Common myeloid progenitor, CD34-positive (primary cell): ENCODE measurements at regions not wholly inside any gene's neighbourhood (a gene's known extent, or its start where the extent isn't known, plus 50 kb on each side); places are given as distances from the start of the nearest gene placed in this dataset.

ENCODE experiments used
- CTCF ChIA-PET: fragments of 350-600 bp; sonication (Branson Sonifier 250); formaldehyde crosslinking; loops from one replicate; lab custom pipeline; 2021; ENCODE audit warnings: antibody characterized with exemption; lab: Charles Lee
- POLR2A ChIA-PET: fragments of 350-600 bp; sonication (Branson Sonifier 250); formaldehyde crosslinking; loops from one replicate; lab custom pipeline; 2021; ENCODE audit warnings: antibody characterized with exemption; lab: Charles Lee
- DNase-seq, 3 donors: peaks; one replicate each; pipeline versions ENCODE4 v3.0.0 to v3.0.0-alpha.2; 2013
- H3K27ac ChIP-seq, 2 experiments: 1 replicate in 1 of 2; 2 replicates in 1 of 2; pipeline ENCODE4 v1.7.0; 2013; ENCODE audit warnings: inconsistent platforms in 2 of 2, low read length in 2 of 2, mild to moderate bottlenecking in 2 of 2, low read depth in 1 of 2, moderate library complexity in 1 of 2; ENCODE audit not compliant: severe bottlenecking in 2 of 2, insufficient read depth in 1 of 2, poor library complexity in 1 of 2
- H3K27me3 ChIP-seq, 5 experiments: replicated peaks in 2 of 5; 1 replicate in 3 of 5; 2 replicates in 2 of 5; pipeline versions ENCODE4 v1.6.1 to v1.7.0; 2013; ENCODE audit warnings: low read length in 4 of 5, mild to moderate bottlenecking in 2 of 5, moderate library complexity in 2 of 5, inconsistent platforms in 1 of 5; ENCODE audit not compliant: insufficient read depth in 5 of 5, control insufficient read depth in 4 of 5
- H3K36me3 ChIP-seq, 4 experiments: 1 replicate in 2 of 4; 2 replicates in 2 of 4; pipeline versions ENCODE4 v1.6.1 to v1.7.0; 2013; ENCODE audit warnings: low read length in 3 of 4, control low read depth in 1 of 4, mild to moderate bottlenecking in 1 of 4; ENCODE audit not compliant: control insufficient read depth in 4 of 4, insufficient read depth in 4 of 4
- H3K4me1 ChIP-seq, 4 experiments: 1 replicate in 3 of 4; 2 replicates in 1 of 4; pipeline versions ENCODE4 v1.6.1 to v1.7.1; 2013; ENCODE audit warnings: low read length in 3 of 4, mild to moderate bottlenecking in 3 of 4, control low read depth in 1 of 4, inconsistent platforms in 1 of 4, moderate library complexity in 1 of 4; ENCODE audit not compliant: control insufficient read depth in 4 of 4, insufficient read depth in 4 of 4; ENCODE audit errors: control extremely low read depth in 1 of 4
- H3K4me3 ChIP-seq, 7 experiments: 1 replicate in 4 of 7; 2 replicates in 3 of 7; pipeline versions ENCODE4 v1.5.1 to v1.7.0; 2013; ENCODE audit warnings: mild to moderate bottlenecking in 7 of 7, low read length in 6 of 7, moderate library complexity in 6 of 7, inconsistent platforms in 2 of 7, low read depth in 2 of 7, control low read depth in 1 of 7; ENCODE audit not compliant: insufficient read depth in 4 of 7, control insufficient read depth in 1 of 7; ENCODE audit errors: extremely low read depth in 1 of 7
- H3K9me3 ChIP-seq, 5 experiments: 1 replicate in 4 of 5; 2 replicates in 1 of 5; pipeline versions ENCODE4 v1.6.1 to v1.7.1; 2013; ENCODE audit warnings: low read length in 4 of 5, mild to moderate bottlenecking in 2 of 5, inconsistent platforms in 1 of 5, low read depth in 1 of 5, moderate library complexity in 1 of 5; ENCODE audit not compliant: control insufficient read depth in 4 of 5, insufficient read depth in 2 of 5; ENCODE audit errors: control extremely low read depth in 1 of 5
- WGBS: methylation state at CpG from one replicate; pipeline ENCODE4 v1.1.5; 2013; ENCODE audit not compliant: insufficient coverage; 5-methylcytosine and 5-hydroxymethylcytosine counted together

DNA sequence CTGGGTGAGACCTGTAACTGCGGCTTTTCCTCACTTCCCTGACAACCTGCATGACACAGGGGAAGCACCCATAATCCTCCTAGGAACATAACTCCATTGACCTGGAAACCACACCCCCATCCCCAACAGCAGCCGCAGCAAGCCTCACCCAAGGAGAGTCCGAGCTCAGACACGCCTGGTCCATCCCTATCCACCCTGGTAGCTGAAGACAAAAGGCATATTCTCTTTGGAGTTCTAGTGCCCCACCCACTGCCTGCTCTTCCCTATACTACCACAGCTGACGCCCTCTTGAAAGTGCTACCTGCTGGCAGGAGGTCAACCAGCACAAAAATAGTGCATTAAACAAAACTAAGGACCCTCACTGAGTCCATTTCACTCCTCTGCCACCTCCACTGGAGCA is 1080.9 kb upstream of the IGFBP7 start:
- no peak for DNase-seq
- no peaks in the 10 kb centered on the region for H3K27me3 ChIP-seq
- H3K4me3 ChIP-seq: no peak overlapping the region
- H3K36me3 ChIP-seq: no peaks in the 10 kb centered on the region
- ChIA-PET CTCF (interaction anchor here (1.1 kb wide), 1 partner anchor 10 kb away, joined by 3 read pairs; no protein-coding TSS in a partner anchor), POLR2A (no interaction called here)
- H3K9me3 ChIP-seq: peaks cover 0 to 3% (median 0%) of the 10 kb centered on the region in 5 experiments
- H3K27ac ChIP-seq: no peak overlapping the region
- WGBS: 91% methylated on average over 5 of the region's 5 CpGs
- H3K4me1 ChIP-seq: no peaks in the 10 kb centered on the region

DNA sequence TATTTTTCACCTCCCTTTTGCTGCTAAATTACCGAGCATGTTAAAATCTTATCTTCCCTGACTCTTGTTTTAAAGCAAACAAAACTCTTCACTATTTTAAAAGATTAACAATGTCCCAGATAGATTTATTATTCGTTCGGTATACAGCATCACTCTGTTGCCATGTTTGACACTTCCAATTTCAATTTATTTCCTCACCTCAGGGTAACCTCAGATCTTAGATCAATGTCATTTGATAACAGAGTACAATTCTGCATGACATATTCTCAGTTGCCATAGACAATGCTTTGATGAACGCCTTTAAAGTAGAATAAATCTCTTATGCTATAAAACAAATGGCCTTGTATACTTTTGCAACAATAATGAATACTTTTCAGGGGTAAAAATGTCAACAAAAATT is 1078.1 kb upstream of the IGFBP7 start:
- Histone ChIP-seq H3K36me3 (no peaks in the 10 kb centered on the region), H3K27me3 (no peaks in the 10 kb centered on the region), H3K4me3 (no peak overlapping the region), H3K27ac (no peak overlapping the region), H3K9me3 (peaks cover 0 to 3% (median 1%) of the 10 kb centered on the region in 5 experiments), H3K4me1 (no peaks in the 10 kb centered on the region)
- no peak for DNase-seq
- WGBS: 93% methylated on average over 3 of the region's 4 CpGs
- POLR2A ChIA-PET: no interaction called here
- CTCF ChIA-PET: no interaction called here

- H3K27ac ChIP-seq: no peak overlapping the region
- 100% methylated on average over 2 of the region's 2 CpGs for WGBS
- no peaks in the 10 kb centered on the region for H3K27me3 ChIP-seq
- H3K4me3 ChIP-seq: no peak overlapping the region
- no peaks in the 10 kb centered on the region for H3K36me3 ChIP-seq
- no peak for DNase-seq
- ChIA-PET POLR2A (no interaction called here), CTCF (no interaction called here)
- no peaks in the 10 kb centered on the region for H3K4me1 ChIP-seq
- H3K9me3 ChIP-seq: no peaks in the 10 kb centered on the region
Observed at GRCh38 chr4:58175024-58175423, 1064.8 kb upstream of the IGFBP7 start.

DNA sequence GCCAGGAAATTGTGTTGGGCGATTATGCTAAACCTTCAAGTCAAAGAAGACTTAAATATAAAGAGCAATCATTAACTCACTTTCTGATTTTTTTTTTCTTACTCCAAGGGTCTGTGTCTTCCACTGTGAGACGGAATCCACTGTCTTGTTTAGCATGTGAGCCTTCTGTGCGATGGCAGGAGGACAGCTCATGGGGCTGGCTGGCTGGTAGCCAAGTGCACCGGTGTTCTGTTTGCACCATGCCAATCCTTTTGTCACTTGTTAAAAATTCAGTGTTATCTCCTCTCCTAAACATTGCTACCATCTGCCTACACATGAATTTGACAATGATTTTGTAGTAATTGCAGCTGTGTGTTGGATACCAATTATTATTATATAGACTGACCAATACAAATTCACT is 1056.3 kb upstream of the IGFBP7 start:
- ChIA-PET CTCF (no interaction called here), POLR2A (no interaction called here)
- 92% methylated on average over 3 of the region's 4 CpGs for WGBS

DNA sequence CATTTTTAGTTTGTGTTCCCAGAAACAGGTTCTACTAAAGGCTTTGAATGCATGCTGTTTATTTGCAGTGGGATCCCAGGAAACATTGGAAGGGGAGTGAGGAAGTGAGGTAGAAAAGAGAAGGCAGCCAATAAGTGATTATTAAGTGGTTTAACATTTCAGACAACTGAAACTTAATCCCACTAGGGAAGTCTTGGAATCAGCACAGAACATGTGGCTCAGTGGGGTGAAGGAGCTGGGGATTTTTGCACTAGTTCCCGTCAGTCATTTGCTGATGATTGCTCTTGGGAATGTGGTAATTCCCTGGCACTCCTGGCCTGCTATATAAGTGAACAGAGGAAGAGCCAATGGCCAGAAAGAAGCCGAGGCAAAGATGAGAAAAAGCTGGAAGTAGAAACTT is 1053.0 kb upstream of the IGFBP7 start:
- H3K4me3 ChIP-seq: no peak overlapping the region
- no peak for DNase-seq
- POLR2A ChIA-PET: no interaction called here
- no peaks in the 10 kb centered on the region for H3K4me1 ChIP-seq
- H3K27me3 ChIP-seq: no peaks in the 10 kb centered on the region
- no peaks in the 10 kb centered on the region for H3K9me3 ChIP-seq
- CTCF ChIA-PET: no interaction called here
- H3K36me3 ChIP-seq: no peaks in the 10 kb centered on the region
- WGBS: 83% methylated on average over 1 of the region's 2 CpGs
- H3K27ac ChIP-seq: no peak overlapping the region

More for the DNA sequence above, 1056.3 kb upstream of the IGFBP7 start:
- Histone ChIP-seq H3K27ac (no peak overlapping the region), H3K9me3 (no peaks in the 10 kb centered on the region), H3K4me3 (no peak overlapping the region), H3K27me3 (no peaks in the 10 kb centered on the region), H3K36me3 (no peaks in the 10 kb centered on the region), H3K4me1 (no peaks in the 10 kb centered on the region)
- DNase-seq: no peak

DNA sequence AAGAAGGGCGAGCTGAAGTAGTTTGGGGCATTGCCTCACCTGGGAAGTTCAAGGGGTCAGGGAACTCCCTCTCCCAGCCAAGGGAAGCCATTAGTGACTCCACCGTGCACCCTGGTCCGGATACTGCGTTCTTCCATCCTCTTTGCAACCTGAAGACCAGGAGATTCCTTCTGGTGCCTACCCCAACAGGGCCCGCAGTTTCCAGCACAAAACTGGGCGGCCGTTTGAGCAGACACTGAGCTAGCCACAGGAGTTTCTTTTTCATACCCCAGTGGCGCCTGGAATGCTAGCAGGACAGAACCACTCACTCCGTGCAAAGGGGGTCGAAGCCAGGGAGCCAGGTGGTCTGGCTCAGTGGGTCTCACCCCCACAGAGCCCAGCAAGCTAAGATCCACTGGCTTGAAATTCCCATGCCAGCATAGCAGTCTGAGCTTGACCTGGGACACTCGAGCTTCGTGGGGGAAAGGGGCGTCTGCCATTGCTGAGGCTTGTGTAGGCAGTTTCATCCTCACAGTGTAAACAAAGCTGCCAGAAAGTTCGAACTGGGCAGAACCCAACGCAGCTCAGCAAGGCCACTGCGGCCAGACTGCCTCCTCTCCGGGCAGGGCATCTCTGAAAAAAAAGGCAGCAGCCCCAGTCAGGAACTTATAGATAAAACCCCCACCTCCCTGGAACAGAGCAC is 1039.4 kb upstream of the IGFBP7 start:
- H3K27ac ChIP-seq: no peak overlapping the region
- CTCF ChIA-PET: no interaction called here
- no peaks in the 10 kb centered on the region for H3K27me3 ChIP-seq
- H3K36me3 ChIP-seq: no peaks in the 10 kb centered on the region
- 96% methylated on average over 15 of the region's 17 CpGs for WGBS
- POLR2A ChIA-PET: no interaction called here
- no peaks in the 10 kb centered on the region for H3K4me1 ChIP-seq
- H3K9me3 ChIP-seq: peaks cover 0 to 3% (median 0%) of the 10 kb centered on the region in 5 experiments
- no peak overlapping the region for H3K4me3 ChIP-seq
- no peak for DNase-seq

DNA sequence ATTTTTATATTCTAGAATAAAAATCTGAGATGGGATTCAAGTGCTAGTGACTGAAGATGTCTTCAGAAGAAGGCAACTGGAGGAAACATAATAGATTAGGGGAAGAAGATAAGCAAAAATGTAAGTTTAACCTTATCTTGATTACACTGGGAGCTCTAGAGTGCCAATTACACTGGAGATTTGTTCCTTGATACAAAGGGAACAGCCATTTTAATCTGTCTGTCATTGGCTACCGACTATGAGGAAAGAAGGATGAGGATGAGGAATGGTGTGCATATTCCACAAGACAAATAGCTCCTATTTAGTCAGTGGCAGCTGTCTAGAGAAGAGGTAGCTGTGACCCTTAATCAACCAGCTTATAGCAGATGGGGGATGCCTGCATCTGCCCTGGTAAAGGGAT is 1034.5 kb upstream of the IGFBP7 start:
- Histone ChIP-seq H3K27ac (no peak overlapping the region), H3K4me3 (no peak overlapping the region), H3K4me1 (no peaks in the 10 kb centered on the region), H3K9me3 (peaks cover 0 to 2% (median 0%) of the 10 kb centered on the region in 5 experiments), H3K27me3 (no peaks in the 10 kb centered on the region), H3K36me3 (no peaks in the 10 kb centered on the region)
- ChIA-PET CTCF (no interaction called here), POLR2A (no interaction called here)
- WGBS: 67% methylated on average over 1 of the region's 1 CpG
- DNase-seq: no peak
